GM23338 (cell line): ENCODE measurements at regions not wholly inside any gene's neighbourhood (a gene's known extent, or its start where the extent isn't known, plus 50 kb on each side); places are given as distances from the start of the nearest gene placed in this dataset.

ENCODE experiments used
- ATAC-seq: fragments of 200-7000 bp; cut with Tn5 transposase; 3 replicates; pipeline ENCODE4 v1.9.1; 2020
- DNase-seq: peaks from one replicate; pipeline ENCODE4 v3.0.0-alpha.2; 2015; ENCODE audit warnings: low spot score
- H2AFZ ChIP-seq: fragments of 200-600 bp; sonication (generic); 2 replicates; pipeline ENCODE4 v1.8.0; 2016; ENCODE audit warnings: antibody characterized with exemption, mild to moderate bottlenecking, moderate library complexity
- H3F3A ChIP-seq: fragments of 200-600 bp; sonication (generic); replicated peaks from 2 replicates; pipeline ENCODE4 v1.8.0; 2017; ENCODE audit warnings: antibody characterized with exemption, mixed run types, low read depth
- H3K27ac ChIP-seq: fragments of 200-600 bp; sonication (generic); 2 replicates; pipeline ENCODE4 v1.6.1; 2016; ENCODE audit warnings: low read depth
- H3K27me3 ChIP-seq: fragments of 200-600 bp; sonication (generic); 2 replicates; pipeline ENCODE4 v1.8.0; 2016; ENCODE audit warnings: mild to moderate bottlenecking, mixed run types, moderate library complexity; ENCODE audit not compliant: insufficient read depth
- H3K36me3 ChIP-seq: fragments of 200-600 bp; sonication (generic); 2 replicates; pipeline ENCODE4 v1.8.0; 2016; ENCODE audit warnings: mild to moderate bottlenecking; ENCODE audit not compliant: insufficient read depth
- H3K4me1 ChIP-seq: fragments of 200-600 bp; sonication (generic); 2 replicates; pipeline ENCODE4 v1.8.0; 2016; ENCODE audit warnings: mild to moderate bottlenecking, moderate library complexity; ENCODE audit not compliant: insufficient read depth
- H3K4me2 ChIP-seq: fragments of 200-600 bp; sonication (generic); 2 replicates; pipeline ENCODE4 v1.7.1; 2017; ENCODE audit warnings: mixed run types
- H3K4me3 ChIP-seq: fragments of 200-600 bp; sonication (generic); 2 replicates; pipeline ENCODE4 v1.6.1; 2016; ENCODE audit warnings: mixed run types
- H3K79me2 ChIP-seq: fragments of 200-600 bp; sonication (generic); replicated peaks from 2 replicates; pipeline ENCODE4 v1.8.0; 2017; ENCODE audit warnings: mild to moderate bottlenecking; ENCODE audit not compliant: insufficient read depth
- H3K9me2 ChIP-seq: fragments of 200-600 bp; sonication (generic); 2 replicates; pipeline ENCODE4 v1.8.0; 2017; ENCODE audit not compliant: insufficient read depth
- H4K20me1 ChIP-seq: fragments of 200-600 bp; sonication (generic); replicated peaks from 2 replicates; pipeline ENCODE4 v1.8.0; 2017; ENCODE audit warnings: mild to moderate bottlenecking; ENCODE audit not compliant: insufficient read depth
- H3K27ac Mint-ChIP-seq: 2 replicates; pipeline ENCODE4 v1.8.0; 2020; ENCODE audit warnings: inconsistent platforms, mild to moderate bottlenecking, moderate library complexity, mixed read lengths
- H3K27me3 Mint-ChIP-seq: 3 replicates; pipeline ENCODE4 v1.8.0; 2022; ENCODE audit warnings: low read depth, mild to moderate bottlenecking, moderate library complexity, mixed read lengths, inconsistent platforms; ENCODE audit not compliant: insufficient read depth, poor library complexity
- H3K36me3 Mint-ChIP-seq: 3 replicates; pipeline ENCODE4 v1.8.0; 2021; ENCODE audit warnings: low read depth, mild to moderate bottlenecking, inconsistent platforms, moderate library complexity, mixed read lengths
- H3K4me1 Mint-ChIP-seq: 3 replicates; pipeline ENCODE4 v1.8.0; 2020; ENCODE audit warnings: mild to moderate bottlenecking, inconsistent platforms, mixed read lengths
- H3K4me3 Mint-ChIP-seq: 3 replicates; pipeline ENCODE4 v1.8.0; 2021; ENCODE audit warnings: moderate library complexity, mild to moderate bottlenecking, inconsistent platforms, mixed read lengths
- H3K9me3 Mint-ChIP-seq: 3 replicates; pipeline ENCODE4 v1.8.0; 2020; ENCODE audit warnings: moderate library complexity, mild to moderate bottlenecking, inconsistent platforms, mixed read lengths
- ETS1 ChIP-seq: IDR thresholded peaks from 2 replicates; pipeline ENCODE4 v1.6.1; 2016; ENCODE audit warnings: antibody characterized with exemption
- EZH2 ChIP-seq: fragments of 200-600 bp; sonication (generic); IDR thresholded peaks from one replicate; pipeline ENCODE4 v1.8.0; 2017; ENCODE audit warnings: antibody characterized with exemption, mild to moderate bottlenecking, low read depth; ENCODE audit not compliant: unreplicated experiment
- EZH2phosphoT487 ChIP-seq: fragments of 200-600 bp; sonication (generic); IDR thresholded peaks from one replicate; pipeline ENCODE4 v1.8.1; 2018; ENCODE audit warnings: antibody characterized with exemption; ENCODE audit not compliant: unreplicated experiment
- JUNB ChIP-seq: IDR thresholded peaks from one replicate; pipeline ENCODE4 v1.6.1; 2016; ENCODE audit warnings: antibody characterized with exemption; ENCODE audit not compliant: unreplicated experiment
- NANOG ChIP-seq: IDR thresholded peaks from 2 replicates; pipeline ENCODE4 v1.6.1; 2016; ENCODE audit warnings: antibody characterized with exemption, borderline replicate concordance
- POLR2AphosphoS5 ChIP-seq: IDR thresholded peaks from 2 replicates; pipeline ENCODE4 v1.6.1; 2016; ENCODE audit warnings: antibody characterized with exemption, low read depth
- REST ChIP-seq: IDR thresholded peaks from one replicate; pipeline ENCODE4 v1.6.1; 2018; ENCODE audit warnings: antibody characterized with exemption; ENCODE audit not compliant: unreplicated experiment
- STAT1 ChIP-seq: IDR thresholded peaks from one replicate; pipeline ENCODE4 v1.6.1; 2016; ENCODE audit warnings: antibody characterized with exemption; ENCODE audit not compliant: unreplicated experiment
- ZNF114 ChIP-seq: fragments of 250-450 bp; sonication (Bioruptor Pico); IDR thresholded peaks from 2 replicates; pipeline ENCODE4 v1.5.0; 2020; ENCODE audit warnings: mild to moderate bottlenecking, moderate library complexity
- ZNF331 ChIP-seq: fragments of 250-450 bp; sonication (Bioruptor Pico); IDR thresholded peaks from 2 replicates; pipeline ENCODE4 v1.5.0; 2020; ENCODE audit warnings: low read depth, mild to moderate bottlenecking, moderate library complexity
- ZNF462 ChIP-seq: fragments of 250-450 bp; sonication (Bioruptor Pico); IDR thresholded peaks from 2 replicates; pipeline ENCODE4 v1.5.0; 2020; ENCODE audit warnings: mild to moderate bottlenecking, moderate library complexity

GRCh38 chr2:128779301-128780095, 460.8 kb upstream of the HS6ST1 start:
- H4K20me1 ChIP-seq = no peaks in the 10 kb centered on the region
- no peaks in the 10 kb centered on the region for H3K27me3 Mint-ChIP-seq
- H3K9me3 Mint-ChIP-seq = no peaks in the 10 kb centered on the region
- H3K4me3 Mint-ChIP-seq = no peak overlapping the region
- no peaks in the 10 kb centered on the region for H3K9me2 ChIP-seq
- no peaks in the 10 kb centered on the region for H3K4me1 ChIP-seq
- H3K27me3 ChIP-seq = no peaks in the 10 kb centered on the region
- no peaks in the 10 kb centered on the region for H3F3A ChIP-seq
- H3K36me3 Mint-ChIP-seq = no peaks in the 10 kb centered on the region
- no peak overlapping the region for H3K27ac ChIP-seq
- TF ChIP-seq ZNF331 (CRISPR knock-in tag) (no peak), REST (no peak), EZH2phosphoT487 (no peak), POLR2AphosphoS5 (no peak), ETS1 (no peak), JUNB (no peak), STAT1 (no peak), EZH2 (no peak), ZNF114 (CRISPR knock-in tag) (no peak), NANOG (no peak), ZNF462 (CRISPR knock-in tag) (no peak)
- H3K27ac Mint-ChIP-seq = no peak overlapping the region
- ATAC-seq (no peak; the same call in 2 of the 3 replicates), DNase-seq (no peak)
- H3K36me3 ChIP-seq = no peaks in the 10 kb centered on the region
- no peak overlapping the region for H3K4me3 ChIP-seq
- H2AFZ ChIP-seq = no peak overlapping the region
- H3K79me2 ChIP-seq = no peaks in the 10 kb centered on the region
- no peak overlapping the region for H3K4me2 ChIP-seq
- no peaks in the 10 kb centered on the region; the same call in 2 of the 3 replicates for H3K4me1 Mint-ChIP-seq
